ENCODE measurements at regions not wholly inside any gene's neighbourhood (a gene's known extent, or its start where the extent isn't known, plus 50 kb on each side); places are given as distances from the start of the nearest gene placed in this dataset.
A peak's percentile ranks its signal among the peaks of the same experiment; 100 is the strongest.

DNA sequence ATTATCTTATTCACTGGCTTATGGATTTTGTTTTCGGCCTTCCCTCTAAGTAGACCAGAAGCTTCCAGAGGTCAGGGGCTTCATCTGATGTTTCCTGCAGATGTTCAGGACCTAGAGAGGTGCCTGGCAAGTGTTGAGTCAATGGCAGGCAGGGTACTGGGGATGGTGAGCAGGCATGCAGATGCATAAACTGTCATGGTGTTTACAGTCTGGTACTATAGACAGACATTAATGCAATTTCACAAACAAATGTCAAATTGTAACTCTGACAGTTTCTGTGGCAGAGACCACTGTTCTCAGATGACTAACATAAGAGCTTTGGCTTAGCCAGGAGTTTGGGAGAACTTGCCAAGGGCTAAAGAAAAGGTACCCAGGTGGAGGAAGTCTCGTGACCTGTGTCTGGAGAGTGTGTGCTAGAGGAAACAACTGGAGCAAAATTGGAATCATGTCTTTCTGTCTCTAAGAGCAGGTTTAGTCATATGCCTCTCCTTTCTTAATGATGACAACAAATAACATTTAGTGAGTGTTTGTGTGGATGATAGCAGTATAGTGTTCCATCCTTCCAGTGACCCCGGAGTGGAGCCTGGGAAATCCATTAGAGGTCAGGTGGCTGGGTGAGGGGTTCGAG is 53.7 kb upstream of the TRAK1 start:
- H3K9ac ChIP-seq (ENCODE audit: low read length): no peak overlapping the region
- TF ChIP-seq EZH2phosphoT487 (IDR thresholded peaks at IDR 0.05; ENCODE audit: low read depth): no peak
- TF ChIP-seq, protein P1, sequence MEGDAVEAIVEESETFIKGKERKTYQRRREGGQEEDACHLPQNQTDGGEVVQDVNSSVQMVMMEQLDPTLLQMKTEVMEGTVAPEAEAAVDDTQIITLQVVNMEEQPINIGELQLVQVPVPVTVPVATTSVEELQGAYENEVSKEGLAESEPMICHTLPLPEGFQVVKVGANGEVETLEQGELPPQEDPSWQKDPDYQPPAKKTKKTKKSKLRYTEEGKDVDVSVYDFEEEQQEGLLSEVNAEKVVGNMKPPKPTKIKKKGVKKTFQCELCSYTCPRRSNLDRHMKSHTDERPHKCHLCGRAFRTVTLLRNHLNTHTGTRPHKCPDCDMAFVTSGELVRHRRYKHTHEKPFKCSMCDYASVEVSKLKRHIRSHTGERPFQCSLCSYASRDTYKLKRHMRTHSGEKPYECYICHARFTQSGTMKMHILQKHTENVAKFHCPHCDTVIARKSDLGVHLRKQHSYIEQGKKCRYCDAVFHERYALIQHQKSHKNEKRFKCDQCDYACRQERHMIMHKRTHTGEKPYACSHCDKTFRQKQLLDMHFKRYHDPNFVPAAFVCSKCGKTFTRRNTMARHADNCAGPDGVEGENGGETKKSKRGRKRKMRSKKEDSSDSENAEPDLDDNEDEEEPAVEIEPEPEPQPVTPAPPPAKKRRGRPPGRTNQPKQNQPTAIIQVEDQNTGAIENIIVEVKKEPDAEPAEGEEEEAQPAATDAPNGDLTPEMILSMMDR (IDR thresholded peaks at IDR 0.05; ENCODE audit: low read depth, low read length): no peak
- H3K27me3 ChIP-seq (ENCODE audit: low read depth, low read length): no peaks in the 10 kb centered on the region
- H3K27ac ChIP-seq (ENCODE audit: low read length): no peak overlapping the region
- peaks cover 99% of the 10 kb centered on the region for H3K79me2 ChIP-seq (ENCODE audit: low read length)
- H2AFZ ChIP-seq (ENCODE audit: low read depth, low read length): no peak overlapping the region
- H3K9me3 ChIP-seq (ENCODE audit: insufficient read depth, low read length): no peaks in the 10 kb centered on the region
- no peak overlapping the region for H3K4me2 ChIP-seq (ENCODE audit: low read length)
- peaks cover 21% of the 10 kb centered on the region for H3K4me1 ChIP-seq (ENCODE audit: low read length)
- peaks cover 95% of the 10 kb centered on the region for H4K20me1 ChIP-seq (ENCODE audit: insufficient read depth, low read length)
- H3K36me3 ChIP-seq (replicated peaks; ENCODE audit: low read depth, low read length): peaks cover 41% of the 10 kb centered on the region
- no peak overlapping the region for H3K4me3 ChIP-seq (ENCODE audit: low read length)

DNA sequence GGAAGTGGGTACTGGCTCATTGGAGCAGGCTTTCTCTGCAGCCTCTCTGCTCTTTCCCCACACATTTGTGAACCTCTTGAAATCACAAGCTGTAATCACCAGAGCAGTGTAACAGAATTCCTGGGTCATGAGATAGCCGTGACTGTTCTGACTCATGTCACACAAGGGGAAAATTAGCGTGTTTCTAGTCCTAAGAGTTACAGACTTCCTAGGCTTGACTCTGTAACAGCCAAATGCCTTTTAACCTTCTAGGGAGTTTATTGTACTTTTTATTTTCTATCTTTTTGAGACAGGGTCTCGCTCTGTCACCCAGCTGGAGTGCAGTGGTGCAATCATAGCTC is 54.7 kb upstream of the TRAK1 start:
- Histone ChIP-seq H3K4me3 (ENCODE audit: low read length) (no peak overlapping the region), H3K9ac (ENCODE audit: low read length) (no peak overlapping the region), H3K27me3 (ENCODE audit: low read depth, low read length) (no peaks in the 10 kb centered on the region), H3K79me2 (ENCODE audit: low read length) (peaks cover 99% of the 10 kb centered on the region), H3K4me2 (ENCODE audit: low read length) (peak overlapping the region; percentile 5; the same call in 1 of the 2 replicates), H4K20me1 (ENCODE audit: insufficient read depth, low read length) (peaks cover 97% of the 10 kb centered on the region), H3K27ac (ENCODE audit: low read length) (no peak overlapping the region), H2AFZ (ENCODE audit: low read depth, low read length) (no peak overlapping the region), H3K9me3 (ENCODE audit: insufficient read depth, low read length) (no peaks in the 10 kb centered on the region), H3K36me3 (replicated peaks; ENCODE audit: low read depth, low read length) (peaks cover 41% of the 10 kb centered on the region), H3K4me1 (ENCODE audit: low read length) (peaks cover 21% of the 10 kb centered on the region)
- TF ChIP-seq EZH2phosphoT487 (IDR thresholded peaks at IDR 0.05; ENCODE audit: low read depth): no peak

DNA sequence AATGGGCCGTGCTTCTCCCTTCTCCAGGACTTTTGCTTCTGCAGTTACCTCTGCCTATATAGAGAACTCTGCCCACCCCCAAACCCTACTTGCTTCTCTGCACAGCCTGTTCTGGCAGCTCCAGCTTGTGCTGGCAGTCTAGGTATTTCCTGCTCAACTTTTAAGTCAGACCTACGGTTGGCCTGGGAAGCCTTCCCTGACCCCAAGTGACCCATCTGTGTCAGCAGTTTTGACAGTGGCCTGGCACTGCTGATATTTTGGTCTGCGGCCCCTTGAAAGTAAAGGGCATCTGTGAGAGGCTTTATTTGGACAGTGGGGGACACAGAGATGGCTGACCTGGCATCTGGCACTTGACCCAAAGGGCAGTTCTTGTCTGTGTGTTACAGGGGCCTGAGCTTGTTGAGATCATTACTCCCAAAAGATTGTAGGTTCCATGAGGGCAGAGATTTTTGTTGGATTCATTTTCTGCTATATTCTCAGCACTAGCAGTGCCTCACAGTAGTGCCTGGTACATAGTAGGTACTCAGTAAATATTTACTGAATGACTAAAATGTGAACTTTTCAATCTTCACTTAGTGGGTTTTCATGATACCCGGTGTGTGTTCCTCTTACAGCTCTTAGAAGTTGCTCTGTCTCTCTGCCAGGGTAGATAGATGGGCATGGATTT is 55.2 kb upstream of the TRAK1 start:
- no peak overlapping the region for H3K27ac ChIP-seq (ENCODE audit: low read length)

DNA sequence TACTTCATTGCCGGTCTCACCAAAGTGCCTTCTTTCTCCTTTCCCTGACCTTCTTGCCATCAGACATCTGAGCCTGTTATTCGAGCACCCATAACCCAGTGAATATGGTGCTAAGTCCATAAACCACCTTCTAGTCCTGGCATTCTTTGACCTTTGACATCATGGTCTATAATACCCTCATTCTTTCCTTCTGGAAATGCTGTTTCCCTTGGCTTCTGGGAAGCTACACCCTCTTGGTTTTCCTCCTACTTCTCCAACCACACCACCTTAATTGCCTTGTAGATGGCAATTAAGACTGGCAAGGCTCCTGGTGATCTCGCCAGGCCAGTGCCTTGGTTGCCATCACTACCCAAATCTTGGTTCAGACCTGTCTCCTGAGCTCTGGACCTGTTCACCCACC is 56.1 kb upstream of the TRAK1 start:
- H3K36me3 ChIP-seq (replicated peaks; ENCODE audit: low read depth, low read length): peaks cover 41% of the 10 kb centered on the region
- H3K27me3 ChIP-seq (ENCODE audit: low read depth, low read length): no peaks in the 10 kb centered on the region
- no peak for TF ChIP-seq EZH2phosphoT487 (IDR thresholded peaks at IDR 0.05; ENCODE audit: low read depth)
- TF ChIP-seq, protein P1 (IDR thresholded peaks at IDR 0.05; ENCODE audit: low read depth, low read length): no peak
- no peak overlapping the region for H2AFZ ChIP-seq (ENCODE audit: low read depth, low read length)
- no peak overlapping the region for H3K4me3 ChIP-seq (ENCODE audit: low read length)
- H3K9ac ChIP-seq (ENCODE audit: low read length): no peak overlapping the region
- peaks cover 21% of the 10 kb centered on the region for H3K4me1 ChIP-seq (ENCODE audit: low read length)
- no peak overlapping the region for H3K27ac ChIP-seq (ENCODE audit: low read length)
- peaks cover 92% of the 10 kb centered on the region for H4K20me1 ChIP-seq (ENCODE audit: insufficient read depth, low read length)
- no peaks in the 10 kb centered on the region for H3K9me3 ChIP-seq (ENCODE audit: insufficient read depth, low read length)
- H3K79me2 ChIP-seq (ENCODE audit: low read length): peaks cover 99% of the 10 kb centered on the region
- no peak overlapping the region for H3K4me2 ChIP-seq (ENCODE audit: low read length)

More for the DNA sequence above, 55.2 kb upstream of the TRAK1 start:
- Histone ChIP-seq H3K9me3 (ENCODE audit: insufficient read depth, low read length) (no peaks in the 10 kb centered on the region), H3K4me2 (ENCODE audit: low read length) (peak overlapping the region; percentile 5; the same call in 1 of the 2 replicates), H3K4me1 (ENCODE audit: low read length) (peaks cover 21% of the 10 kb centered on the region), H3K4me3 (ENCODE audit: low read length) (no peak overlapping the region), H3K79me2 (ENCODE audit: low read length) (peaks cover 99% of the 10 kb centered on the region), H3K36me3 (replicated peaks; ENCODE audit: low read depth, low read length) (peaks cover 41% of the 10 kb centered on the region), H2AFZ (ENCODE audit: low read depth, low read length) (no peak overlapping the region), H4K20me1 (ENCODE audit: insufficient read depth, low read length) (peaks cover 96% of the 10 kb centered on the region), H3K27me3 (ENCODE audit: low read depth, low read length) (no peaks in the 10 kb centered on the region), H3K9ac (ENCODE audit: low read length) (no peak overlapping the region)
- TF ChIP-seq, protein P1 (IDR thresholded peaks at IDR 0.05; ENCODE audit: low read depth, low read length): no peak
- TF ChIP-seq EZH2phosphoT487 (IDR thresholded peaks at IDR 0.05; ENCODE audit: low read depth): no peak

Measured in OCI-LY3 (cell line).